Esophagus squamous epithelium (tissue), 4 donors: ENCODE measurements at regions not wholly inside any gene's neighbourhood (a gene's known extent, or its start where the extent isn't known, plus 50 kb on each side); places are given as distances from the start of the nearest gene placed in this dataset.

ENCODE experiments used
- CTCF ChIP-seq, 6 experiments: fragments of 450-650 bp in 4 of 6; fragments of 200-600 bp in 2 of 6; sonication (generic) in 2 of 6; IDR thresholded peaks; one replicate each; pipeline ENCODE4 v1.5.1; 2016 to 2019; ENCODE audit warnings: antibody characterized with exemption in 6 of 6, mild to moderate bottlenecking in 4 of 6, moderate library complexity in 4 of 6
- POLR2A ChIP-seq, 4 donors: fragments of 450-650 bp; IDR thresholded peaks; one replicate each; pipeline ENCODE4 v1.6.1; 2017; ENCODE audit warnings: antibody characterized with exemption in 4 of 4, mild to moderate bottlenecking in 4 of 4, moderate library complexity in 3 of 4

GRCh38 chr5:24714746-24715145 is 70.0 kb upstream of the CDH10 start:
- TF ChIP-seq POLR2A (IDR thresholded peaks at IDR 0.05) = no peak
- no peak for TF ChIP-seq CTCF (IDR thresholded peaks at IDR 0.05)
